ENCODE measurements at regions not wholly inside any gene's neighbourhood (a gene's known extent, or its start where the extent isn't known, plus 50 kb on each side); places are given as distances from the start of the nearest gene placed in this dataset.
A peak's percentile ranks its signal among the peaks of the same experiment; 100 is the strongest.

DNA sequence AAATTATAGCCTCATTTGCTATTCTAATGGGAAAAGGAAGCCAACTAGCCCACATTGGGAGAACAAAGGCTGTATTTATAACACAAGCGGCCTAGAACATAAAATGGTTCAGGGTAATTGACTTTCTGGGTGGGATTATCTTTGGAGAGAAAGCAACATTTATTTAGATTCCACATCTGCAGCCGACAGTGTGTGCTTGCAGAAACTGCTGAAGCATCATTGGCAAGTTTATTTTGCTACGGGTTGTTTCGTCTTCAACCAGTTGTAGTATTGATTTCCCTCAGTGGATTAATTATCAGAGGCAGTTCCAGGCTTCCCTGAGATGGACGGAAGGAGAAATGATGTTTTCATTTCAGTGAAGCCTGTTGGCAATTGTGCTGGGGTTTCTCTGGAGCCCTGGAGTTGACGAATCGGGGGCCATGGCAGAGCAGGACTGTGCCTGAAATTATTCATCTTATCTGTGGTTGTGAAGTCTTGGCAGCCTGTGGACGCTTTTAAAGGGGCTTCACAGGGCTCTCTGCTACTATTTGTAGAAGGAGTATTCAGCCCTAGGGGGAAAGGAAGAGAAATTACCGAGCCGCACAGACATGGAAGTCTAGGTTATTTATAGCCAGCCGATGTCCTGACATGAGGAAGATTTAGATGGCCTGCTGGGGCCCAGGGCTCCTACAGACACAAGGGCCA lies 290.6 kb upstream of the IRX4 start:
- TF ChIP-seq, protein P1, sequence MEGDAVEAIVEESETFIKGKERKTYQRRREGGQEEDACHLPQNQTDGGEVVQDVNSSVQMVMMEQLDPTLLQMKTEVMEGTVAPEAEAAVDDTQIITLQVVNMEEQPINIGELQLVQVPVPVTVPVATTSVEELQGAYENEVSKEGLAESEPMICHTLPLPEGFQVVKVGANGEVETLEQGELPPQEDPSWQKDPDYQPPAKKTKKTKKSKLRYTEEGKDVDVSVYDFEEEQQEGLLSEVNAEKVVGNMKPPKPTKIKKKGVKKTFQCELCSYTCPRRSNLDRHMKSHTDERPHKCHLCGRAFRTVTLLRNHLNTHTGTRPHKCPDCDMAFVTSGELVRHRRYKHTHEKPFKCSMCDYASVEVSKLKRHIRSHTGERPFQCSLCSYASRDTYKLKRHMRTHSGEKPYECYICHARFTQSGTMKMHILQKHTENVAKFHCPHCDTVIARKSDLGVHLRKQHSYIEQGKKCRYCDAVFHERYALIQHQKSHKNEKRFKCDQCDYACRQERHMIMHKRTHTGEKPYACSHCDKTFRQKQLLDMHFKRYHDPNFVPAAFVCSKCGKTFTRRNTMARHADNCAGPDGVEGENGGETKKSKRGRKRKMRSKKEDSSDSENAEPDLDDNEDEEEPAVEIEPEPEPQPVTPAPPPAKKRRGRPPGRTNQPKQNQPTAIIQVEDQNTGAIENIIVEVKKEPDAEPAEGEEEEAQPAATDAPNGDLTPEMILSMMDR (IDR thresholded peaks at IDR 0.05; ENCODE audit: unreplicated experiment), result no peak
- H3K27me3 Mint-ChIP-seq (ENCODE audit: low read depth), result peaks cover 35% of the 10 kb centered on the region

DNA sequence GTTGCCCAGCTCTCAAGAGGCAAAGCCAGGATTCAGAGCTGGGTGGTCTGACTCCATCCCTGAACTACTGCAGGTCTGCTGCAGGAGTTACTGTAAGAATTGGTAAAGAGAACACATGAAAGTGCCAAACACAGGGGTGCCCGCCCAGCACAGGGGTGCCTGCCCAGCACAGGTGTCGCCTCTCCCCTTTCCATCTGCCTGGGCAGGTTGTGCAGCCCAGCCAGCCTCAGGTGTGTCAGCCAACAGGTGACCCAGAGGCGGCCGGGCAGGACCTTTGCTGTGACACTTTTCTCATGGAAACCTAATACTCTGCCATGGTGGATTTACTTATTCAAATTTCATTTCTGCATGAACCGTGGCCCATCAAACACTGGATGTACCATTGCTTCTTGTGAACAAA lies 289.7 kb upstream of the IRX4 start:
- H3K27ac Mint-ChIP-seq, result no peak overlapping the region
- H3K4me3 Mint-ChIP-seq, result no peak overlapping the region
- TF ChIP-seq, protein P1 (IDR thresholded peaks at IDR 0.05; ENCODE audit: unreplicated experiment), result no peak
- no peaks in the 10 kb centered on the region for H3K36me3 Mint-ChIP-seq
- H3K4me1 Mint-ChIP-seq, result peaks cover 48% of the 10 kb centered on the region
- DNase-seq (ENCODE audit: low spot score in 2 of 2, unreplicated experiment in 2 of 2), result no peak
- H3K9me3 Mint-ChIP-seq, result no peaks in the 10 kb centered on the region
- peaks cover 41% of the 10 kb centered on the region for H3K27me3 Mint-ChIP-seq (ENCODE audit: low read depth)

More for the DNA sequence above, 290.6 kb upstream of the IRX4 start:
- no peaks in the 10 kb centered on the region for H3K9me3 Mint-ChIP-seq
- no peaks in the 10 kb centered on the region for H3K36me3 Mint-ChIP-seq
- H3K27ac Mint-ChIP-seq, result peak overlapping the region; percentile 30
- no peak for DNase-seq (ENCODE audit: low spot score in 2 of 2, unreplicated experiment in 2 of 2)
- H3K4me1 Mint-ChIP-seq, result peaks cover 48% of the 10 kb centered on the region
- no peak overlapping the region for H3K4me3 Mint-ChIP-seq

DNA sequence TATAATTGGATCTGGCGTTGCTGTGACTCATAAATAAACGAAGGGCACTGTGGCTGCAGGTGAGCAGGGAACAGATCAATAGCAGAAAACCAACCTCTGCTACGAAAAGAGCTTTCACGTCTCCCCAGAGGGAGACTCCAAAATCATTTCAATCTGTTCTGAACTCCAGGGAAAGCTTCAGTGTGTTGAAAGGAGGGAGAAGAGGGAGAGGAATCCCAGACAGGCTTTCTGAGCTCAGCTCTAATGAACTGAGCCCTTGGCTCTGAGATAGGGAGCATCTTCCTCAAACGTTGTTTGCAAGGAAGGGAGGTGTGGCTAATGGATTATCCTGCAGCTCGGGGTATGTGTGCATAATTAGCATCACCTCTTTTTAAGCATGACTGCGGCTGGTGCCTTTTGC lies 288.0 kb upstream of the IRX4 start:
- no peaks in the 10 kb centered on the region for H3K9me3 Mint-ChIP-seq
- no peak for DNase-seq (ENCODE audit: low spot score in 2 of 2, unreplicated experiment in 2 of 2)
- H3K27me3 Mint-ChIP-seq (ENCODE audit: low read depth), result peaks cover 56% of the 10 kb centered on the region
- no peak overlapping the region for H3K27ac Mint-ChIP-seq
- no peak overlapping the region for H3K4me3 Mint-ChIP-seq
- peaks cover 42% of the 10 kb centered on the region for H3K4me1 Mint-ChIP-seq
- TF ChIP-seq, protein P1 (IDR thresholded peaks at IDR 0.05; ENCODE audit: unreplicated experiment), result no peak
- H3K36me3 Mint-ChIP-seq, result no peaks in the 10 kb centered on the region

DNA sequence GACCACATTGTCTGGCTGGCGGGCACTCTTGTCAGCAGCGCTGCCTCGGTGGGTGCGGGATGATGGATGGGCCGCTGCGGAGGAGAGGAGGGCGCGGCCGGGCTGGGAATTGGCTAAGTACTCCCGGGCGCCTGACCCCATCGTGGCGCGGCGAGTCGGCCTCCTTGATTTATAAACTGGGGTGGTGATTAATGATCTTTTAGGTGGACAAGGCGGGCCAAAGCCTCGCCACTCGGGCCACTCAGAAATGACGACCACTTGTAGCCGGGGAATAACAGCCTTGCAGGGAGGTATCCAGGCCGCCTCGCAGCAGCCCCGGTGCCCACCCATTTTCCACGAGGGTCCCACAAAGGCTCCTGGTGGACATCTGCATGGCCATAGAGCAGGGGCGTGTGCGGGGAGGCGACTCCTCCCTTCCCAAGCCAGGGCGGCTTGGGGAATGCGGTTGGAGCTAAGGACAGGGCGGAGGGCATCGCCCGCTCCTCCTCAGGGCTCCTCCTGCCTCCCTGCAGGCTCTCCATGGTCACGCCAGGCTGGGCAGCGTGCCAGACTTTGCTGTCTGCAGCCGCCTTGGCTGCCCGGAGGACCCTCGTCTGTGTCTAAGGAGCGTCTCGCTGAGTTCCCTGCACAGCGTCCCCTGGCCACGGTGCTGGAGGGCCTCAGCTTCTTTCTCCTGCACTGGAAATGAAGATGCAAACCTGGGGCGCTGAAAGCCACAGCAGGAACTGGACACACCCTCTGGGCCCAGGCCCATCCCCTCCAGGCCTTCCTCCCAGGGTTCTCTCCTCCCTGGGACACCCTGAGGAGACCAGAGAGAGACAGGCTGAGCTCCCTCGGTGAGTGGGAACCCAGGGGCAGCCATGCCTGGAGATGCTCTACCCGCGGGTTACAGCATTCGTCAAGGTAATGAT lies 287.4 kb upstream of the IRX4 start:
- DNase-seq (ENCODE audit: low spot score in 2 of 2, unreplicated experiment in 2 of 2), result peak in 1 of 2 experiments; percentile 62
- Mint-ChIP-seq H3K36me3 (no peaks in the 10 kb centered on the region), H3K4me1 (peaks cover 42% of the 10 kb centered on the region), H3K27me3 (ENCODE audit: low read depth) (peaks cover 61% of the 10 kb centered on the region), H3K4me3 (no peak overlapping the region), H3K9me3 (no peaks in the 10 kb centered on the region), H3K27ac (no peak overlapping the region)
- TF ChIP-seq, protein P1 (IDR thresholded peaks at IDR 0.05; ENCODE audit: unreplicated experiment), result no peak

DNA sequence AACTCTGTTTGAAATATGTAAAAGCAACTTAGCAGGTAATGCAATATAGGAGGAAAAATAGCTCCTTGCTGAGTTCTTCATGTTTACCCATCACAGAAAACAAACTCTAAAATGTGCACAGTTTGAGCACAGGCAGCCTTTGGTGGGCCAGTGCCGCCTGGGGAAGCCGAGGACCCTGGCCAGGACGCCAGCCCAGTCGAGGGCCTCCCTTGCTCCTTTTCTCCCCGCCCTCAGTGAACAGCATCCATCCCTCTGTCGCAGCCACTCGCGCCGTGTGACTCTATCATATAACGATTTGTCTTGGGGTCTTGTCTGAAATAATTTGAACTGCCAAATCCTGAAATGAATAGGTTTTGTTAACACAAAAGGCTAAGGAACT lies 286.7 kb upstream of the IRX4 start:
- Mint-ChIP-seq H3K4me1 (peaks cover 39% of the 10 kb centered on the region), H3K27ac (no peak overlapping the region), H3K36me3 (no peaks in the 10 kb centered on the region), H3K27me3 (ENCODE audit: low read depth) (peaks cover 67% of the 10 kb centered on the region), H3K9me3 (no peaks in the 10 kb centered on the region), H3K4me3 (no peak overlapping the region)
- no peak for DNase-seq (ENCODE audit: low spot score in 2 of 2, unreplicated experiment in 2 of 2)
- TF ChIP-seq, protein P1 (IDR thresholded peaks at IDR 0.05; ENCODE audit: unreplicated experiment), result no peak
